Activated naive CD4-positive, alpha-beta T cell (primary cell): ENCODE measurements at regions not wholly inside any gene's neighbourhood (a gene's known extent, or its start where the extent isn't known, plus 50 kb on each side); places are given as distances from the start of the nearest gene placed in this dataset.

Source experiments
- DNase-seq, 4 experiments: peaks; one replicate each; lab custom pipeline; 2025; lab: John Stamatoyannopoulos, UW

- no peak for DNase-seq
Observed at GRCh38 chr9:117486426-117486825, 71.6 kb upstream of the ASTN2 start.

- DNase-seq: no peak
Observed at GRCh38 chr9:117485176-117485575, 70.3 kb upstream of the ASTN2 start.

- no peak for DNase-seq
Observed at GRCh38 chr9:117480729-117481128, 65.9 kb upstream of the ASTN2 start.

- no peak for DNase-seq
Observed at GRCh38 chr9:117480253-117480652, 65.4 kb upstream of the ASTN2 start.

GRCh38 chr9:117473293-117473692 is 58.4 kb upstream of the ASTN2 start:
- DNase-seq: no peak

GRCh38 chr9:117470902-117471301 is 56.0 kb upstream of the ASTN2 start:
- DNase-seq: no peak

- no peak for DNase-seq
Observed at GRCh38 chr9:117470455-117470854, 55.6 kb upstream of the ASTN2 start.

GRCh38 chr9:117466111-117466510 is 51.3 kb upstream of the ASTN2 start:
- DNase-seq: no peak

- DNase-seq: no peak
Observed at GRCh38 chr9:117465706-117466105, 50.8 kb upstream of the ASTN2 start.

GRCh38 chr9:117464941-117465616 is 50.2 kb upstream of the ASTN2 start:
- DNase-seq: no peak
